Astrocyte (in vitro differentiated cells and primary cell): ENCODE measurements at regions not wholly inside any gene's neighbourhood (a gene's known extent, or its start where the extent isn't known, plus 50 kb on each side); places are given as distances from the start of the nearest gene placed in this dataset.

Source experiments
- EZH2 ChIP-seq: IDR thresholded peaks from 2 replicates; pipeline ENCODE4 v1.6.1; 2012; ENCODE audit warnings: mild to moderate bottlenecking, low read length, inconsistent platforms; ENCODE audit not compliant: insufficient read depth
- TF ChIP-seq, protein P1 (sequence below): IDR thresholded peaks from 2 replicates; pipeline ENCODE4 v1.5.1; 2011; ENCODE audit warnings: low read depth, mild to moderate bottlenecking, inconsistent platforms, low read length, moderate library complexity; ENCODE audit not compliant: insufficient read depth

DNA sequence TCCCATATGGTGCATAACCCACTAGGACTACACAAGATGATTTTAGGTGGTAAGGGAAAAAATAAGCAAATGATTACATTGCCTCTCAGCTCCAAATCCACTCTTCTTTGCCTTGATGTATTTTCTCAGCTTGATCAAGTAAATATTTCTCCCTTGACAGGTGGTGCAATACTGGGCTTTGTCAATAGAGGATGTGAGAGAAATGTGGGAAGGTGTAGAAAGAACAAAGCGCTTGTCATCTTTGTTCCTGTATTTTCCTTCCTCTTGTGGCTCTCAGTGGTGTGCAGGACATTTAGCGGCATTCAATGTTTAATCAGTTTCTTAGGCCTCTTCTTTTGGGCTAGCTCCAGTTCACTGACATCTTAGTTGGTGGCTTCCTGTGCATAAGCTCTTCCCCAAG is 1165.8 kb upstream of the GOT2 start:
- TF ChIP-seq, protein P1, sequence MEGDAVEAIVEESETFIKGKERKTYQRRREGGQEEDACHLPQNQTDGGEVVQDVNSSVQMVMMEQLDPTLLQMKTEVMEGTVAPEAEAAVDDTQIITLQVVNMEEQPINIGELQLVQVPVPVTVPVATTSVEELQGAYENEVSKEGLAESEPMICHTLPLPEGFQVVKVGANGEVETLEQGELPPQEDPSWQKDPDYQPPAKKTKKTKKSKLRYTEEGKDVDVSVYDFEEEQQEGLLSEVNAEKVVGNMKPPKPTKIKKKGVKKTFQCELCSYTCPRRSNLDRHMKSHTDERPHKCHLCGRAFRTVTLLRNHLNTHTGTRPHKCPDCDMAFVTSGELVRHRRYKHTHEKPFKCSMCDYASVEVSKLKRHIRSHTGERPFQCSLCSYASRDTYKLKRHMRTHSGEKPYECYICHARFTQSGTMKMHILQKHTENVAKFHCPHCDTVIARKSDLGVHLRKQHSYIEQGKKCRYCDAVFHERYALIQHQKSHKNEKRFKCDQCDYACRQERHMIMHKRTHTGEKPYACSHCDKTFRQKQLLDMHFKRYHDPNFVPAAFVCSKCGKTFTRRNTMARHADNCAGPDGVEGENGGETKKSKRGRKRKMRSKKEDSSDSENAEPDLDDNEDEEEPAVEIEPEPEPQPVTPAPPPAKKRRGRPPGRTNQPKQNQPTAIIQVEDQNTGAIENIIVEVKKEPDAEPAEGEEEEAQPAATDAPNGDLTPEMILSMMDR: no peak
- TF ChIP-seq EZH2: no peak
